Caco-2 (cell line): ENCODE measurements at regions not wholly inside any gene's neighbourhood (a gene's known extent, or its start where the extent isn't known, plus 50 kb on each side); places are given as distances from the start of the nearest gene placed in this dataset.

Experiments used
- BruUV-seq: library from RNA; stranded (reverse); fragments of 400-500 nt; replicated peaks from 2 replicates; lab custom pipeline; 2021; lab: Mats Ljungman, UMichigan
- CTCF ChIA-PET: fragments of 300-600 bp; sonication (Branson Sonifier 250); formaldehyde crosslinking; loops from one replicate; lab custom pipeline; 2022; ENCODE audit warnings: antibody characterized with exemption; lab: Charles Lee
- POLR2A ChIA-PET: fragments of 300-600 bp; sonication (Branson Sonifier 250); formaldehyde crosslinking; loops from one replicate; lab custom pipeline; 2022; ENCODE audit warnings: antibody characterized with exemption; lab: Charles Lee
- DNase-seq, 2 experiments: peaks; one replicate each; pipeline versions ENCODE4 v3.0.0 to v3.0.0-alpha.2; 2020 to 2022
- H3K27me3 ChIP-seq: replicated peaks from 2 replicates; pipeline ENCODE4 v1.6.0; 2011; ENCODE audit warnings: low read length; ENCODE audit not compliant: control insufficient read depth, insufficient read depth
- H3K36me3 ChIP-seq: 2 replicates; pipeline ENCODE4 v1.5.1; 2011; ENCODE audit warnings: low read length; ENCODE audit not compliant: control insufficient read depth, insufficient read depth
- H3K4me1 ChIP-seq: fragments of 250-450 bp; sonication (Bioruptor Pico); 2 replicates; pipeline ENCODE4 v1.5.1; 2020; ENCODE audit warnings: mild to moderate bottlenecking
- H3K4me3 ChIP-seq: 2 replicates; pipeline ENCODE4 v1.5.1; 2011; ENCODE audit warnings: low read depth, mild to moderate bottlenecking, control low read depth, low read length
- H3K9me3 ChIP-seq: fragments of 250-450 bp; sonication (Bioruptor Pico); 2 replicates; pipeline ENCODE4 v1.5.1; 2020; ENCODE audit warnings: mild to moderate bottlenecking, moderate library complexity
- H3K27ac Mint-ChIP-seq: one replicate; pipeline ENCODE4 v1.8.0; 2022; ENCODE audit warnings: mixed read lengths; ENCODE audit not compliant: unreplicated experiment
- H3K27me3 Mint-ChIP-seq: one replicate; pipeline ENCODE4 v1.8.0; 2022; ENCODE audit warnings: mixed read lengths; ENCODE audit not compliant: insufficient read depth, unreplicated experiment
- H3K36me3 Mint-ChIP-seq: one replicate; pipeline ENCODE4 v1.8.0; 2022; ENCODE audit warnings: mild to moderate bottlenecking, mixed read lengths; ENCODE audit not compliant: insufficient read depth, unreplicated experiment
- H3K4me1 Mint-ChIP-seq: one replicate; pipeline ENCODE4 v1.8.0; 2022; ENCODE audit warnings: low read depth, mixed read lengths; ENCODE audit not compliant: unreplicated experiment
- H3K4me3 Mint-ChIP-seq: one replicate; pipeline ENCODE4 v1.8.0; 2022; ENCODE audit warnings: mild to moderate bottlenecking, moderate library complexity, mixed read lengths; ENCODE audit not compliant: unreplicated experiment
- H3K9me3 Mint-ChIP-seq: one replicate; pipeline ENCODE4 v1.8.0; 2022; ENCODE audit warnings: mixed read lengths; ENCODE audit not compliant: unreplicated experiment
- CTCF ChIP-seq, 2 experiments: fragments of 200-600 bp in 1 of 2; IDR thresholded peaks; 1 replicate in 1 of 2; 2 replicates in 1 of 2; pipeline versions ENCODE4 v1.5.1 to v1.8.0; 2011 to 2022; ENCODE audit warnings: antibody characterized with exemption in 1 of 2, control low read depth in 1 of 2, inconsistent platforms in 1 of 2, low read depth in 1 of 2, low read length in 1 of 2, mild to moderate bottlenecking in 1 of 2, moderate library complexity in 1 of 2; ENCODE audit not compliant: insufficient read depth in 1 of 2, severe bottlenecking in 1 of 2, unreplicated experiment in 1 of 2
- intact Hi-C: fragments of 100-400 bp; cut with micrococcal nuclease; formaldehyde crosslinking; loops from one replicate; pipeline ENCODE4 v1.10.0; 2022; ENCODE audit not compliant: unreplicated experiment

- intact Hi-C loops = no loop called here
- no peaks in the 10 kb centered on the region for H3K36me3 ChIP-seq
- ChIA-PET POLR2A (no interaction called here), CTCF (no interaction called here)
- Mint-ChIP-seq H3K4me1 (no peaks in the 10 kb centered on the region), H3K9me3 (no peaks in the 10 kb centered on the region), H3K27me3 (peaks cover 4% of the 10 kb centered on the region), H3K36me3 (no peaks in the 10 kb centered on the region), H3K4me3 (no peak overlapping the region), H3K27ac (no peak overlapping the region)
- BruUV-seq = no TSS peak
- H3K4me3 ChIP-seq = no peak overlapping the region
- DNase-seq = no peak
- TF ChIP-seq CTCF (IDR thresholded peaks at IDR 0.05; ENCODE audit: insufficient read depth in 1 of 2, low read depth in 1 of 2, low read length in 1 of 2, severe bottlenecking in 1 of 2, unreplicated experiment in 1 of 2) = no peak
- no peaks in the 10 kb centered on the region for H3K9me3 ChIP-seq
- H3K4me1 ChIP-seq = no peaks in the 10 kb centered on the region
- no peaks in the 10 kb centered on the region for H3K27me3 ChIP-seq
These were observed 181.3 kb downstream of the CAVIN4 start for GRCh38 chr9:100759215-100759614.

GRCh38 chr9:100761276-100761802 is 183.5 kb downstream of the CAVIN4 start:
- Histone ChIP-seq H3K4me3 (no peak overlapping the region), H3K36me3 (no peaks in the 10 kb centered on the region), H3K27me3 (no peaks in the 10 kb centered on the region), H3K9me3 (no peaks in the 10 kb centered on the region), H3K4me1 (no peaks in the 10 kb centered on the region)
- no peaks in the 10 kb centered on the region for H3K36me3 Mint-ChIP-seq
- H3K27ac Mint-ChIP-seq = no peak overlapping the region
- ChIA-PET POLR2A (no interaction called here), CTCF (no interaction called here)
- intact Hi-C loops = no loop called here
- H3K27me3 Mint-ChIP-seq = peaks cover 4% of the 10 kb centered on the region
- DNase-seq = no peak
- H3K4me3 Mint-ChIP-seq = no peak overlapping the region
- H3K9me3 Mint-ChIP-seq = no peaks in the 10 kb centered on the region
- TF ChIP-seq CTCF (IDR thresholded peaks at IDR 0.05; ENCODE audit: insufficient read depth in 1 of 2, low read depth in 1 of 2, low read length in 1 of 2, severe bottlenecking in 1 of 2, unreplicated experiment in 1 of 2) = no peak
- BruUV-seq = no TSS peak
- no peaks in the 10 kb centered on the region for H3K4me1 Mint-ChIP-seq

GRCh38 chr9:100774326-100774725 is 196.4 kb downstream of the CAVIN4 start:
- no peaks in the 10 kb centered on the region for H3K9me3 Mint-ChIP-seq
- no peak for DNase-seq
- H3K36me3 ChIP-seq = no peaks in the 10 kb centered on the region
- no TSS peak for BruUV-seq
- H3K4me1 Mint-ChIP-seq = no peaks in the 10 kb centered on the region
- no peaks in the 10 kb centered on the region for H3K4me1 ChIP-seq
- no peak overlapping the region for H3K4me3 Mint-ChIP-seq
- CTCF ChIA-PET = no interaction called here
- POLR2A ChIA-PET = no interaction called here
- H3K9me3 ChIP-seq = no peaks in the 10 kb centered on the region
- no peak overlapping the region for H3K27ac Mint-ChIP-seq
- H3K4me3 ChIP-seq = no peak overlapping the region
- peaks cover 7% of the 10 kb centered on the region for H3K27me3 Mint-ChIP-seq
- intact Hi-C loops = no loop called here
- no peak for TF ChIP-seq CTCF (IDR thresholded peaks at IDR 0.05; ENCODE audit: insufficient read depth in 1 of 2, low read depth in 1 of 2, low read length in 1 of 2, severe bottlenecking in 1 of 2, unreplicated experiment in 1 of 2)
- H3K36me3 Mint-ChIP-seq = no peaks in the 10 kb centered on the region
- no peaks in the 10 kb centered on the region for H3K27me3 ChIP-seq
